ENCODE measurements at regions not wholly inside any gene's neighbourhood (a gene's known extent, or its start where the extent isn't known, plus 50 kb on each side); places are given as distances from the start of the nearest gene placed in this dataset.

DNA sequence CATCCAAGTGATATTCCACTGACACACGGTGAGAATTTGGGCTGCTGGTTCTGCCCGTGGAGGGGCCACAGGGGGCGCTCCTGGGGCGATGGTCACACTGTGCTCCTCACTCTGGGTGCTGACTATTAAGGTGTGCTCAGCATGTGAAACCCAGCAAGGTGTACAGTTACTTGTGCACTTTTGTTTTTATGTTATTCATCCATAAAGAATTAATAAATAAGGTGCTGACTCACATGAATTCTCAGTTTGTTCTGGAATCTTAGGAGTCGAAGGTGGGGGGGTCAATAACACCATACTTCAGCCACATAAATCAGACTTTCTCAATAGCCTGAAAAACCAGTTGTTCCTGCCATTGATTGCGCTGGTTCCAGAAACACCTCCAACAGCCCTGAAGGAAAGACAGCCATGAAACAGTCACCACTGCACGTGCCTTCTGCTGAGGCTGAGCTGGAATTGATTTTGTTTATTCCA, 53.5 kb upstream of the SPATA12 start:
- TF ChIP-seq, protein P1, sequence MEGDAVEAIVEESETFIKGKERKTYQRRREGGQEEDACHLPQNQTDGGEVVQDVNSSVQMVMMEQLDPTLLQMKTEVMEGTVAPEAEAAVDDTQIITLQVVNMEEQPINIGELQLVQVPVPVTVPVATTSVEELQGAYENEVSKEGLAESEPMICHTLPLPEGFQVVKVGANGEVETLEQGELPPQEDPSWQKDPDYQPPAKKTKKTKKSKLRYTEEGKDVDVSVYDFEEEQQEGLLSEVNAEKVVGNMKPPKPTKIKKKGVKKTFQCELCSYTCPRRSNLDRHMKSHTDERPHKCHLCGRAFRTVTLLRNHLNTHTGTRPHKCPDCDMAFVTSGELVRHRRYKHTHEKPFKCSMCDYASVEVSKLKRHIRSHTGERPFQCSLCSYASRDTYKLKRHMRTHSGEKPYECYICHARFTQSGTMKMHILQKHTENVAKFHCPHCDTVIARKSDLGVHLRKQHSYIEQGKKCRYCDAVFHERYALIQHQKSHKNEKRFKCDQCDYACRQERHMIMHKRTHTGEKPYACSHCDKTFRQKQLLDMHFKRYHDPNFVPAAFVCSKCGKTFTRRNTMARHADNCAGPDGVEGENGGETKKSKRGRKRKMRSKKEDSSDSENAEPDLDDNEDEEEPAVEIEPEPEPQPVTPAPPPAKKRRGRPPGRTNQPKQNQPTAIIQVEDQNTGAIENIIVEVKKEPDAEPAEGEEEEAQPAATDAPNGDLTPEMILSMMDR (IDR thresholded peaks at IDR 0.05), result peak in 2 of 4 experiments; percentile 6 to 37
- TF ChIP-seq POLR2A (IDR thresholded peaks at IDR 0.05), result no peak

All from prostate gland (tissue), 2 donors.